ENCODE measurements at regions not wholly inside any gene's neighbourhood (a gene's known extent, or its start where the extent isn't known, plus 50 kb on each side); places are given as distances from the start of the nearest gene placed in this dataset.

GRCh38 chr20:56693217-56693616 is 64.1 kb downstream of the TFAP2C start:
- TF ChIP-seq POLR2A (IDR thresholded peaks at IDR 0.05) (no peak), CTCF (IDR thresholded peaks at IDR 0.05) (no peak), EP300 (IDR thresholded peaks at IDR 0.05; ENCODE audit: low read depth) (no peak), POLR2AphosphoS5 (IDR thresholded peaks at IDR 0.05) (no peak)
- DNase-seq: no peak
- 91 to 97% methylated on average over 3 to 5 of the region's 5 CpGs for WGBS, 2 donors (ENCODE audit: low coverage in 1 of 2)
- Histone ChIP-seq H3K36me3 (no peaks in the 10 kb centered on the region), H3K4me1 (no peaks in the 10 kb centered on the region), H3K27ac (no peak overlapping the region), H3K27me3 (no peaks in the 10 kb centered on the region), H3K9me3 (no peaks in the 10 kb centered on the region), H3K4me3 (no peak overlapping the region)
- intact Hi-C loops (cut with DNase I; ENCODE audit: low total_unique reads) (no loop called here), in situ Hi-C loops (cut with MboI; ENCODE audit: low pct_ligation_motif_present in 1 of 4, low pct_unique_long_range_greater_than_20kb in 1 of 4, low sequenced_read_pairs in 3 of 4) (no loop called here)

DNA sequence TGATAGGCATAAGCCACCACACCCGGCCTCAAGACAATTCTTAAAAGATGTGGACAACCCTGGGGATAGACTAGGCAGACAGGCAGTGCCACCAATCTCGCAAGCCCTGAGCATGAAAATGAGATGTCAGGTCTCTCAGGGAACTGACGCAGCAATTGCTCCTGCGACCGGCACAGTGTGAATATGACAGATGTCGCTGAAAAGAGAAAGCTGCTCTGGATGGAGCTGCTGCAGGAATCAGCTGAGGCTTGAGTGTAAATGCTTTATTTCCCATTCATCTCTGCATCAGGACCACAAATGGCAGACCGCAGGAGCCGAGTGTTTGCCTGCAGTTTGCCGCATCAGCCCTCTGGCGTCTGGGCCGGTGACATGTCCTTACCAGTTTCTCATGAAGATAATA is 68.4 kb downstream of the TFAP2C start:
- TF ChIP-seq CTCF (IDR thresholded peaks at IDR 0.05) (no peak), POLR2AphosphoS5 (IDR thresholded peaks at IDR 0.05) (no peak), POLR2A (IDR thresholded peaks at IDR 0.05) (no peak), EP300 (IDR thresholded peaks at IDR 0.05; ENCODE audit: low read depth) (no peak)
- intact Hi-C loops (cut with DNase I; ENCODE audit: low total_unique reads): no loop called here
- H3K27me3 ChIP-seq: no peaks in the 10 kb centered on the region
- WGBS, 2 donors (ENCODE audit: low coverage in 1 of 2): 76 to 85% methylated on average over 2 to 11 of the region's 11 CpGs
- no peaks in the 10 kb centered on the region for H3K9me3 ChIP-seq
- no peaks in the 10 kb centered on the region for H3K36me3 ChIP-seq
- H3K4me3 ChIP-seq: no peak overlapping the region
- in situ Hi-C loops (cut with MboI; ENCODE audit: low pct_ligation_motif_present in 1 of 4, low pct_unique_long_range_greater_than_20kb in 1 of 4, low sequenced_read_pairs in 3 of 4): no loop called here
- no peak overlapping the region for H3K27ac ChIP-seq
- no peak for DNase-seq
- H3K4me1 ChIP-seq: no peaks in the 10 kb centered on the region

DNA sequence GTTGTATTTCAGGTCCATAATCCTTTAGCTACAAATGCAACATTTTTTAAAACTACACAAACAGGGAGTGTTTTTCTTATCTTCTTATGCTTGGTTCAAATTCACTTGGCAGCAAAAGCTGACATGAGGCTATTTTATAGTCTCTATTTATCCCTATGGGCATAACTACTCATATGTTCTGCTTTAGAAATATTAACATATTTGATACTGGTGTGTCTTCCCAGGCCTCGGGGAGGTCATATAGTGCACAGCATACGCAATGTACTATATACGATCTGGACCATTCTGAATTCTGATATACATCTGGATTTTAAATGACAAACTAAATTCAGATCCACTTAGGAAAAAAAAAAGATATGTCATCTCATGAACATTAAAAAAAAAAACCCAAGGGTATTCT is 69.2 kb downstream of the TFAP2C start:
- TF ChIP-seq POLR2A (IDR thresholded peaks at IDR 0.05) (no peak), POLR2AphosphoS5 (IDR thresholded peaks at IDR 0.05) (no peak), CTCF (IDR thresholded peaks at IDR 0.05) (no peak), EP300 (IDR thresholded peaks at IDR 0.05; ENCODE audit: low read depth) (no peak)
- in situ Hi-C loops (cut with MboI; ENCODE audit: low pct_ligation_motif_present in 1 of 4, low pct_unique_long_range_greater_than_20kb in 1 of 4, low sequenced_read_pairs in 3 of 4): no loop called here
- no peaks in the 10 kb centered on the region for H3K9me3 ChIP-seq
- WGBS, 2 donors (ENCODE audit: low coverage in 1 of 2): 50 to 86% methylated on average over 1 to 3 of the region's 3 CpGs
- no peak overlapping the region for H3K4me3 ChIP-seq
- intact Hi-C loops (cut with DNase I; ENCODE audit: low total_unique reads): no loop called here
- no peak for DNase-seq
- H3K27ac ChIP-seq: no peak overlapping the region
- H3K27me3 ChIP-seq: no peaks in the 10 kb centered on the region
- H3K4me1 ChIP-seq: no peaks in the 10 kb centered on the region
- H3K36me3 ChIP-seq: no peaks in the 10 kb centered on the region

DNA sequence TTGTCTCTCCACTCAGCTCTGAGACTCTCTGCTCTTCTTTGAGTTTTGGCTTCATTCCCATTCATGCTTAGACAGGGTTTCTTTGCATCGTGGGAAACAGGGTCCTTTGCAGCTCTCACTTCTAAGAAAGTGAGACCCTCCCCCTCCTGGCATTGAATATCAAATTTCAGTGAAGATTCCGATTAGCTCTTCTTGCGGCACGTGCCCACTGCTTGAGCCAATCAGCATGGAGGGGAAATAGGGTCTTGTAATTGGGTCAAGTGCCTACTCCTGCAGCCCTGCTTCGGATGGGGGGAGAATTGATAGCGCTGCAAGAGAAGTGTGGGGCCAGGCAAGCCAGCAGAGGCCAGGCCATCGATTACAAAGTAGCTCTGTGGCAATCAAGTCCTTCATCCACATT is 69.6 kb downstream of the TFAP2C start:
- intact Hi-C loops (cut with DNase I; ENCODE audit: low total_unique reads): no loop called here
- H3K4me3 ChIP-seq: no peak overlapping the region
- H3K27me3 ChIP-seq: no peaks in the 10 kb centered on the region
- TF ChIP-seq POLR2AphosphoS5 (IDR thresholded peaks at IDR 0.05): no peak
- no peak for TF ChIP-seq POLR2A (IDR thresholded peaks at IDR 0.05)
- no peak for TF ChIP-seq CTCF (IDR thresholded peaks at IDR 0.05)
- no peak for TF ChIP-seq EP300 (IDR thresholded peaks at IDR 0.05; ENCODE audit: low read depth)
- 47 to 53% methylated on average over 3 to 7 of the region's 7 CpGs for WGBS, 2 donors (ENCODE audit: low coverage in 1 of 2)
- in situ Hi-C loops (cut with MboI; ENCODE audit: low pct_ligation_motif_present in 1 of 4, low pct_unique_long_range_greater_than_20kb in 1 of 4, low sequenced_read_pairs in 3 of 4): no loop called here
- H3K36me3 ChIP-seq: no peaks in the 10 kb centered on the region
- no peak overlapping the region for H3K27ac ChIP-seq
- H3K4me1 ChIP-seq: no peaks in the 10 kb centered on the region
- DNase-seq: no peak
- H3K9me3 ChIP-seq: no peaks in the 10 kb centered on the region
